Naive thymus-derived CD8-positive, alpha-beta T cell (primary cell): ENCODE measurements at regions not wholly inside any gene's neighbourhood (a gene's known extent, or its start where the extent isn't known, plus 50 kb on each side); places are given as distances from the start of the nearest gene placed in this dataset.

ENCODE experiments used
- ATAC-seq, 2 donors: fragments of 150-1000 bp; cut with Tn5 transposase in 1 of 2; sonication (Bioruptor Pico), chemical (Tn5 transposase) in 1 of 2; 1 replicate in 1 of 2; 2 replicates in 1 of 2; pipeline ENCODE4 v1.10.0; 2021; ENCODE audit warnings: mild to moderate bottlenecking in 2 of 2, moderate library complexity in 2 of 2
- POLR2A ChIA-PET: fragments of 350-600 bp; sonication (Branson Sonifier 250); formaldehyde crosslinking; loops from one replicate; lab custom pipeline; 2021; ENCODE audit warnings: antibody characterized with exemption; lab: Charles Lee
- DNase-seq, 10 donors: peaks; one replicate each; pipeline versions ENCODE4 v3.0.0 to v3.0.0-alpha.2; 2020 to 2022
- H3K27ac Mint-ChIP-seq, 10 donors: one replicate each; pipeline ENCODE4 v1.8.0; 2020 to 2022; ENCODE audit warnings: mild to moderate bottlenecking in 10 of 10, mixed read lengths in 10 of 10, moderate library complexity in 4 of 10, inconsistent platforms in 1 of 10
- H3K27me3 Mint-ChIP-seq, 5 donors: one replicate each; pipeline ENCODE4 v1.8.0; 2021 to 2022; ENCODE audit warnings: mixed read lengths in 5 of 5
- H3K36me3 Mint-ChIP-seq, 3 donors: one replicate each; pipeline ENCODE4 v1.8.0; 2020 to 2022; ENCODE audit warnings: mixed read lengths in 3 of 3, mild to moderate bottlenecking in 2 of 3, inconsistent platforms in 1 of 3
- H3K4me1 Mint-ChIP-seq, 4 donors: one replicate each; pipeline ENCODE4 v1.8.0; 2021 to 2022; ENCODE audit warnings: mixed read lengths in 4 of 4
- H3K4me3 Mint-ChIP-seq, 10 donors: one replicate each; pipeline ENCODE4 v1.8.0; 2020 to 2022; ENCODE audit warnings: mild to moderate bottlenecking in 10 of 10, mixed read lengths in 10 of 10, moderate library complexity in 6 of 10, inconsistent platforms in 1 of 10
- H3K9me3 Mint-ChIP-seq, 9 donors: one replicate each; pipeline ENCODE4 v1.8.0; 2020 to 2022; ENCODE audit warnings: mixed read lengths in 9 of 9, mild to moderate bottlenecking in 3 of 9, inconsistent platforms in 1 of 9, moderate library complexity in 1 of 9

DNA sequence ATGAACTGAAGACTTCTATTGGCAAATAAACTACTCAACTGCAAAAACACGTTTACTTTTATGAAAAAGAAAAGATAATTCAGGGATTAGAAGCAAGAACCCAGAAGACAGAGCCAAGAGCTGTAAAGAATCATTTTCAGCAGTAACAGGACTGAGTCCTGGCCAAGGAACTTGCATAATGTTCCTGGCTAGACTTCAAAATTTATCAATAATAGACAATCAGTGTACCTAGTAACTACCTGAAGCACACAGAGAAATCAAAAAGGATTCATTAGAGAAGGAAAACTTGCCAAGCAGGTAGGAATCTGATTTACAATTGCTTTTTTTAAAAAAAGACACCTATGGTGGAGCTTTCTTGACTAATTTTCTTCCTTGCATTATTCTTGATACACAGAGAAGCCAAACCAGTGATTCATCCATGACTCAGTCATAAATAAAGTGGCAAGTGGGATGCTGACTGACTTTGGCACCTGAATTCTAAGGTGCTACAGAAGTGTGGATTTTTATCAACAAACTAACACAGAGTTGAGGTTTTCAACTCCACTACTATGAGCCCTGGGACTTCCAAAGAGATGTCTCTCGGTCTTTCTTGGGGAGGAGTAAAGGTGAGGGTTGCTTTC, 281.3 kb downstream of the BMP7 start:
- Mint-ChIP-seq H3K27me3 (peaks cover 6 to 23% (median 10%) of the 10 kb centered on the region in 5 donors), H3K9me3 (peaks cover 0 to 44% (median 12%) of the 10 kb centered on the region in 9 donors), H3K36me3 (peaks cover 0 to 10% (median 0%) of the 10 kb centered on the region in 3 donors), H3K27ac (no peak overlapping the region), H3K4me3 (no peak overlapping the region), H3K4me1 (no peaks in the 10 kb centered on the region)
- POLR2A ChIA-PET = no interaction called here
- DNase-seq = no peak
- no peak for ATAC-seq

DNA sequence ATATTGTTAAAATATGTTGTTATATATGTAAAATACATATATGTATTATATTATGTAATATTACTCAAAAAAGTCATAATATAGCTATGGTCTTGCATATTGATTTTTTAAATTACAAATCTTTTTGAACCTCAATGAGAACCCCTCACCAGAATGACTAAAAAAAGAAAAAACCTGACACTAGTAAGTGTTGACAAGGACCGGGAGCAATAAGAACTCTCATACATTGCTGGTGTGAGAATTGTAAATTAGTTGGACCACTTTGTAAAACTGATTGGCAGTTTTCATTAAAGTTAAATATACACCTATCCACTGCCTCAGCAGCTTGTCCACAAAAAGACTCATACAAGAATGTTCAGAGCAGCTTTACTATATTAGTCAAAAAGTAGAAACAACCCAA, 280.0 kb downstream of the BMP7 start:
- Mint-ChIP-seq H3K36me3 (peaks cover 0 to 10% (median 0%) of the 10 kb centered on the region in 3 donors), H3K4me3 (no peak overlapping the region), H3K9me3 (peaks cover 0 to 44% (median 12%) of the 10 kb centered on the region in 9 donors), H3K27ac (no peak overlapping the region), H3K27me3 (peaks cover 4 to 28% (median 11%) of the 10 kb centered on the region in 5 donors), H3K4me1 (no peaks in the 10 kb centered on the region)
- DNase-seq = no peak
- POLR2A ChIA-PET = no interaction called here
- ATAC-seq = no peak

DNA sequence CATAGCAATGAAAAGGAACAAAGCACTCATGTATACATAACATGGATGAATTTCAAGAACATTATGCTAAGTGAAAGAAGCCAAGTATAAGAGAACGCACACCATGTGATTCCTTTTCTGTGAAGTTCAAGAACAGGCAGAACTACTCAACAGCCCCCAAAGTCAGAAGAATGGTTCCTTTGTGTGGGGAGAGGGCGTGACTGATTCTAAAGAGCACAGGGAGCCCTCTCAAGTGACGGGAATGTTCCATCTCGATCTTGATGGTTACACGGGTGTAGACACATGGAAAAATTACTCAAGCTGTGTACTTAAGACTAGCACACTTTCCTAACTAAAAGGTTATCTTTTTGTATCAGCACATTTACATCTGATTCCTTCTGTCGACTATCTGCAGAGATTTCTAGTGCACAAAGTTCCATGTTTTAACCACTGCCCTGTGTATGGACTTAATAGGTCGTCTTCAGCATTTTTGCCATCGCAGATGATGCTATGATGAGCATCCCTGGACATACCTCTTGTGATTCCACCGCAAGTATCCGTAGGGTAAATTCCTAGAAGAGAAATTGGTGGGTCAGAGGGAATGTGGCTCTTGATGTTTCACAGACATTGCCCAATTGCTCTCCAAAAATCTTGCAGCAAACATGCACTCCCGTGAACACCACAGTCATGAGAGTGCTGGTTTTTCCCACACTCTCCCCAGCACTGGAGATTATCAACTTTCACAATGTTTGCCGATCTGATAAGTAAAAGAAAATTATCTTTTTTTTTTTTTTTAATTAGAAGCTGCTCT, 279.3 kb downstream of the BMP7 start:
- Mint-ChIP-seq H3K27me3 (peaks cover 6 to 29% (median 11%) of the 10 kb centered on the region in 5 donors), H3K27ac (no peak overlapping the region), H3K9me3 (peaks cover 0 to 44% (median 10%) of the 10 kb centered on the region in 9 donors), H3K36me3 (peaks cover 0 to 10% (median 0%) of the 10 kb centered on the region in 3 donors), H3K4me3 (no peak overlapping the region), H3K4me1 (no peaks in the 10 kb centered on the region)
- ATAC-seq = no peak
- DNase-seq = no peak
- POLR2A ChIA-PET = no interaction called here

DNA sequence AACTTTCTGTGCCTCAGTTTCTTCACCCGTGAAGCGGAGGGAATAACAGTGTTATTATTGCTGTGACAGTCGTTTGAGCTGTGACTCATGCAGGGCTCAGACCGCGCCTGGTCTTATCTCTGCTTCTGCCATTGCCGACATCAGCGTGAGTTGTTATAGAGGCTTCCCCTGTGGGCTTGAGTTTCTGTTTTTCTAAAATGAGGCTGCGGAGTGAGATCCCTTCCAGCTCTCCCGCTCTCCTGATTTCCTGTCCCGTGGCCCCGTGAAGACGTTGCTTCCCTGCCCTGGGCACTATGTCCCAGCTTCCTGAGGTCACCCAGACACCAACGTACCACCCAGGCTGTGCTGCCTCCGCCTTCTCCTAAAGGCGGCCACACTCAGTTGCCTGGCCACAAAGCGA, 278.5 kb downstream of the BMP7 start:
- Mint-ChIP-seq H3K27me3 (peaks cover 6 to 29% (median 11%) of the 10 kb centered on the region in 5 donors), H3K9me3 (peaks cover 0 to 41% (median 10%) of the 10 kb centered on the region in 9 donors), H3K27ac (no peak overlapping the region), H3K36me3 (peaks cover 0 to 10% (median 0%) of the 10 kb centered on the region in 3 donors), H3K4me3 (no peak overlapping the region), H3K4me1 (no peaks in the 10 kb centered on the region)
- POLR2A ChIA-PET = no interaction called here
- ATAC-seq = no peak
- DNase-seq = no peak

DNA sequence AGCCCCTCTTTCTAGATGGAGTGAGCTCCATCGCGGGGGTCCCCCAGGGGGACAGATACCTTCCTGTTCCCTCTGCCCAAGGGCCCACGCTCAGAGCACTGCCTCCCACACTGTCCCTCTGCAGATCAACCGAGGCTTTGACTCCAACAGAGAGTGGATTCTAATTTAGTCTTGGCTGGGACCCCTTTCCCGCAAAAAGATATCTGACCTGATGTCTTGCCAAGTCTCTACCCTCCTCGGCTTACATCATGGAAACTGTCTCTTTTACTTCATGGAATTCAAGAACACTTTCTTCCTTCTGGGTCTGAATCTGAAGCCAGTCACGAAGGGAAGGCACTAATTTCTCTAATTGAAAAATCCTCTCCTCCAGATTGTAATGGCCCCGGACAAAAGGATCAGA, 278.0 kb downstream of the BMP7 start:
- DNase-seq (no peak), ATAC-seq (no peak)

DNA sequence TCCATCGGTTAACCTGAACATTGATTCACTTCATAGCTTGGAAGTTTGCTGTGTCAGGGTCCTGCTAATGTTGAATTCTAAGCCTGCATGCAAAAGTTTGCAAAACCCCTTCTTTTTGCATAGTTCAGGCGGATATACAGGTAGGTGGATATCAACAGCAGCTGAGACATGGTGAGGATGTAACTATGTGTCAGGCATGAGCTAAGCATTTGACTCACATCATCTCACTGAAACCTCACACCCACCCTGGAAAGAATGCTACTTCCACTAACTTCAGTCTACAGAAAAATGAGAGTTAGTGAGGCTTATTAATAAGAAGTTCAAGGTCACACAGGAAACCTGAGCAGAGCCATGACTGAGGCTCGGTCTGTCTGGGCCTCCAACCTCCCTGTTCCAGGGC, 276.9 kb downstream of the BMP7 start:
- ATAC-seq = no peak
- Mint-ChIP-seq H3K4me3 (no peak overlapping the region), H3K27ac (no peak overlapping the region), H3K4me1 (no peaks in the 10 kb centered on the region), H3K27me3 (peaks cover 6 to 28% (median 11%) of the 10 kb centered on the region in 5 donors), H3K9me3 (peaks cover 0 to 27% (median 4%) of the 10 kb centered on the region in 9 donors), H3K36me3 (peaks cover 0 to 6% (median 0%) of the 10 kb centered on the region in 3 donors)
- no peak for DNase-seq
- POLR2A ChIA-PET = no interaction called here

More for the DNA sequence above, 278.0 kb downstream of the BMP7 start:
- H3K4me1 Mint-ChIP-seq = no peaks in the 10 kb centered on the region
- no peak overlapping the region for H3K4me3 Mint-ChIP-seq
- peaks cover 0 to 10% (median 0%) of the 10 kb centered on the region in 3 donors for H3K36me3 Mint-ChIP-seq
- POLR2A ChIA-PET = no interaction called here
- peaks cover 0 to 37% (median 10%) of the 10 kb centered on the region in 9 donors for H3K9me3 Mint-ChIP-seq
- H3K27ac Mint-ChIP-seq = no peak overlapping the region
- peaks cover 6 to 29% (median 11%) of the 10 kb centered on the region in 5 donors for H3K27me3 Mint-ChIP-seq

DNA sequence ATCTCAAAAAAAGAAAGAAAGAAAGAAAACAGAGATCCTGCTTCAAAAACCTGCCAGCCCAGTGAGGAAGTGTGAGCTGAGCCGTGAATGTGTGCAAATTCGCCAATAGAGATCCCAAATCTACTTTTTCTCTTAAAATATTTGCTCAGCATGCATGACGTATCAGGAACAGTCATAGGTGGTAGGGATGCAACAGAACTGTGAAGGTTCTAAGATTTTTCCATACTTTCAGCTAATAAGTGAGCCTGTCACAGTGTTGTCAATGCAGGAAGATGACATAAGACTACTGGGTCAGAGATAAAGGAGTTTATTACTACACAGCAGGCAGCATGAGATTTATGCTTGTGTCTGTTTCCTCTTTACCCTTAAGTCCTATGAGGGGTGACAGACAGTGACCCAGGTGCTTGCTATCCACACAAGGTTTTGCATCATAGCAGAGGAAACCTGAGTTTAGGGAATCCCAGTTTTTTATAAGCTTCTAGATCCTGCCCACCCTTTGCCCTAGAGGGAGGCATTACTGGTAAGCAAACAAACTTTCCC, 273.4 kb downstream of the BMP7 start:
- Mint-ChIP-seq H3K4me3 (no peak overlapping the region), H3K9me3 (peaks cover 0 to 9% (median 5%) of the 10 kb centered on the region in 9 donors), H3K4me1 (no peaks in the 10 kb centered on the region), H3K27me3 (peaks cover 4 to 30% (median 9%) of the 10 kb centered on the region in 5 donors), H3K27ac (no peak overlapping the region), H3K36me3 (no peaks in the 10 kb centered on the region)
- POLR2A ChIA-PET = no interaction called here
- no peak for DNase-seq
- ATAC-seq = no peak

DNA sequence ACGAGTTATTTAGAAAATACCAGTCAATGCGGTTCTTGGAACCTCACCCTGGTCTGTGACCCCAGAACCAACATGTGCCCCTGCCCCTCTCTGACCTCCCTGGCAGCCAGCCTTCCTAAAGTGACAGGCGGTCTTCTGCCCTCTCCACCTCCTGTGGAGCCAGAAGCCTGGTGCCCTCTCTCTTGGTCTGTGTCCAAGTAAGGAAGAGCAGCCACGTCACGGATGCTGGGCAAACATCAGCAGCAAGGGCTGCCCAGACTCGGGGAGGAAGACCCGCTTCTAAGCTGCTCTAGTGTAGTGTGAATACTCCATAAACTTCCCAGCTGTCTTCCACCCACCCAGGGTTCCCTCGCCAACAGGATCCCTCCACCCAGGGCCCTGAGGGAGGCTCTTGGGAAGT, 272.4 kb downstream of the BMP7 start:
- Mint-ChIP-seq H3K27ac (no peak overlapping the region), H3K27me3 (peaks cover 3 to 21% (median 6%) of the 10 kb centered on the region in 5 donors), H3K9me3 (peaks cover 0 to 18% (median 6%) of the 10 kb centered on the region in 9 donors), H3K4me1 (no peaks in the 10 kb centered on the region), H3K4me3 (no peak overlapping the region), H3K36me3 (peaks cover 0 to 5% (median 0%) of the 10 kb centered on the region in 3 donors)
- ATAC-seq (no peak), DNase-seq (no peak)
- POLR2A ChIA-PET = no interaction called here

DNA sequence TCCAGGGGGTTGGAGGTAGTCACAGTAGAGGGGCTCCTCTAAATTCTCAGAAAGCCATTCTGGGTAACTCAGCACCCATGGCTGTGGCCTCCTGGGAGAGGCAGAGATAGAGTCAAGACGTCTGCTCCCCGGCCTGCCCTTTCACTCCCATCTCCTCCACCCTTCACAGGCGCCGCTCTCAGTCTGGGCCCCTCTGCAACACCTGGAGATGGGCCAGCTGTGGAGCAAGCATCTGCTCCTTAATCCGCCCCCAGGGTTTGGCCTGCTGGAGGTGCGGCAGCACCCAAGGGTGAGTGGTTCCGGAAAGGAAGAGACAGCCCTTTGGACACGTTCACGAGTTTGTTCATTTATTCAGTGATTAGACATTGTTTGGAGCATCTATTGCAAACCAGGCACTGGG, 271.3 kb downstream of the BMP7 start:
- POLR2A ChIA-PET = no interaction called here
- H3K9me3 Mint-ChIP-seq = peaks cover 0 to 23% (median 7%) of the 10 kb centered on the region in 9 donors
- peaks cover 0 to 7% (median 0%) of the 10 kb centered on the region in 3 donors for H3K36me3 Mint-ChIP-seq
- H3K4me1 Mint-ChIP-seq = no peaks in the 10 kb centered on the region
- ATAC-seq (no peak), DNase-seq (no peak)
- no peak overlapping the region for H3K4me3 Mint-ChIP-seq
- no peak overlapping the region for H3K27ac Mint-ChIP-seq
- H3K27me3 Mint-ChIP-seq = peaks cover 0 to 17% (median 6%) of the 10 kb centered on the region in 5 donors

DNA sequence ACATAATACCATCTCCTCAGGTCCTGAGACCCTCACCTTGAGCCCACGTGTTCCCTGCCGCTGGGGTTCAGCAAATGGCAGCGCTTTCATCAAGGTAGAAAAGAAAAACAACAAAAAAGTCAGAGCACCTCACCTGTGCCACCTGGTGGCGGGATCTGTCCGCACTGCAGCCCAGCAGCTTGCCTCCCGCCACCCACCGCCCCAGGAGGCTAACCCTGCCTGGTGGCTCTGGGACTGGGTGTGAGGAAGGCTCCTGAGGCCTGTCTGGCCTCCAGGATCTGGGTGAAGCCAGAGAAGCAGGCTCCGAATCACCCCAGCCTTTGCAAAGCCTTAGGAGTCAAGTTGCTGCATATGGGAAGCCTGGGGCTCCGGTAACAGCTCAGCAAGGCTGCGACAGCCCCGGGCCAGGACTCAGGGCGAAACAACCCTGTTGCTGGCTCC, 270.8 kb downstream of the BMP7 start:
- POLR2A ChIA-PET = no interaction called here
- Mint-ChIP-seq H3K36me3 (peaks cover 0 to 7% (median 0%) of the 10 kb centered on the region in 3 donors), H3K9me3 (peaks cover 0 to 24% (median 7%) of the 10 kb centered on the region in 9 donors), H3K4me3 (no peak overlapping the region), H3K27me3 (peaks cover 0 to 19% (median 4%) of the 10 kb centered on the region in 5 donors), H3K4me1 (no peaks in the 10 kb centered on the region), H3K27ac (no peak overlapping the region)
- DNase-seq = no peak
- no peak for ATAC-seq

DNA sequence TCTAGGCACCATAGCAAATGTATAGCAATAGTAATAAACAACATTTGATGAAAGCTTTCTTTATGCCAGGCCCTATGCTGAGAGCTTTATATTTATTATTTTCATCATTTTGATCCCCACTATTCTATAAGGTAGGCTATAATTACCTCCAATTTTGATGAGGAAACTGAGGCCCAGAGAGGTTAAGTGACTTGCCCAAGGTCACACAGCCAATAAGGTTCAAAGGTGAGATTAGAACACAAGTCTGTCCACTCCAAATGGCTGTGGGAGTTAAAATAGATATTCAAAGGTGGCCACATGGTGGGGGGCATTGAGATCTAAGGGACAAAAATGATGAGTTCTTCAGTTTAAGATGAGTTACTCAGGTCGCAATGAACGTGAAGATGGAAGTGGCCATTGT, 269.9 kb downstream of the BMP7 start:
- no peak for DNase-seq
- Mint-ChIP-seq H3K27ac (no peak overlapping the region), H3K4me1 (no peaks in the 10 kb centered on the region), H3K27me3 (peaks cover 0 to 10% (median 1%) of the 10 kb centered on the region in 5 donors), H3K9me3 (peaks cover 0 to 24% (median 7%) of the 10 kb centered on the region in 9 donors), H3K36me3 (peaks cover 0 to 7% (median 0%) of the 10 kb centered on the region in 3 donors), H3K4me3 (no peak overlapping the region)
- no peak for ATAC-seq
- POLR2A ChIA-PET = no interaction called here

DNA sequence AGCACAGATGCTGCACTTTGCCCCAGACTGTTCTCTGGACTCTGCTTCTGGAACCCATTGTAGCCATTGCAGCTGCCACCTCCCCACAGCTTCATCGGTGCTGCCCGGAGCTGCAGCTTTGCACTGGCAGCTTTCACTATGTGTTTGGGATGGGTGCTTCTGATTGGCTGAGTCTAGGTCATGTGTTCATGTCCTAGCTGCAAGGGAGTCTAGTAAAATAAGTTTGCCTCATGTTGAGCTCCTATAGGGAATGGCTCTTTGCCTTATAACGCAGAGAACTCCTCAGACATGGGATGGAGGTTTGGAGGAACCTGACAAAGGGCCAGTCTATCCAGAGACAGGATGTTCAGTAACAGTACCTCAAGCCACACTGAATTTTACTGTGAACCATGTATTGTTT, 268.0 kb downstream of the BMP7 start:
- peaks cover 0 to 10% (median 0%) of the 10 kb centered on the region in 5 donors for H3K27me3 Mint-ChIP-seq
- no peak overlapping the region for H3K27ac Mint-ChIP-seq
- peaks cover 0 to 7% (median 0%) of the 10 kb centered on the region in 3 donors for H3K36me3 Mint-ChIP-seq
- H3K4me1 Mint-ChIP-seq = no peaks in the 10 kb centered on the region
- H3K4me3 Mint-ChIP-seq = no peak overlapping the region
- DNase-seq (no peak), ATAC-seq (no peak)
- POLR2A ChIA-PET = no interaction called here
- H3K9me3 Mint-ChIP-seq = peaks cover 0 to 24% (median 7%) of the 10 kb centered on the region in 9 donors
